Skeletal muscle satellite cell (primary cell): ENCODE measurements at regions not wholly inside any gene's neighbourhood (a gene's known extent, or its start where the extent isn't known, plus 50 kb on each side); places are given as distances from the start of the nearest gene placed in this dataset.

Experiments
- H3K27me3 ChIP-seq: 2 replicates; pipeline ENCODE4 v1.7.0; 2013; ENCODE audit warnings: low read length; ENCODE audit not compliant: control insufficient read depth, insufficient read depth
- H3K36me3 ChIP-seq: 2 replicates; pipeline ENCODE4 v1.7.0; 2013; ENCODE audit warnings: mild to moderate bottlenecking, control low read depth, low read length; ENCODE audit not compliant: insufficient read depth
- H3K4me1 ChIP-seq: 2 replicates; pipeline ENCODE4 v1.7.0; 2013; ENCODE audit warnings: low read length; ENCODE audit not compliant: control insufficient read depth, insufficient read depth
- H3K4me2 ChIP-seq: 2 replicates; pipeline ENCODE4 v1.7.0; 2013; ENCODE audit warnings: mild to moderate bottlenecking, low read length
- H3K4me3 ChIP-seq: 2 replicates; pipeline ENCODE4 v1.7.0; 2013; ENCODE audit warnings: low read length
- H3K9ac ChIP-seq: 2 replicates; pipeline ENCODE4 v1.7.0; 2013; ENCODE audit warnings: mild to moderate bottlenecking, low read depth, low read length, moderate library complexity
- H3K9me3 ChIP-seq: replicated peaks from 2 replicates; pipeline ENCODE4 v1.7.0; 2013; ENCODE audit warnings: mild to moderate bottlenecking, control low read depth, low read length

GRCh38 chr10:65291286-65291685 is 1634.5 kb upstream of the LRRTM3 start:
- no peak overlapping the region for H3K4me3 ChIP-seq
- H3K9ac ChIP-seq: no peak overlapping the region
- no peaks in the 10 kb centered on the region for H3K27me3 ChIP-seq
- no peak overlapping the region for H3K4me2 ChIP-seq
- no peaks in the 10 kb centered on the region for H3K36me3 ChIP-seq
- H3K9me3 ChIP-seq: no peaks in the 10 kb centered on the region
- peaks cover 4% of the 10 kb centered on the region for H3K4me1 ChIP-seq

- Histone ChIP-seq H3K4me1 (peaks cover 4% of the 10 kb centered on the region), H3K9ac (no peak overlapping the region), H3K36me3 (no peaks in the 10 kb centered on the region)
Observed at GRCh38 chr10:65292551-65292950, 1633.3 kb upstream of the LRRTM3 start.

GRCh38 chr10:65294329-65294728 is 1631.5 kb upstream of the LRRTM3 start:
- no peak overlapping the region for H3K4me2 ChIP-seq
- no peaks in the 10 kb centered on the region for H3K36me3 ChIP-seq

More at GRCh38 chr10:65292551-65292950, 1633.3 kb upstream of the LRRTM3 start:
- no peaks in the 10 kb centered on the region for H3K9me3 ChIP-seq
- no peaks in the 10 kb centered on the region for H3K27me3 ChIP-seq
- H3K4me2 ChIP-seq: no peak overlapping the region
- no peak overlapping the region for H3K4me3 ChIP-seq

GRCh38 chr10:65301181-65301580 is 1624.7 kb upstream of the LRRTM3 start:
- H3K27me3 ChIP-seq: no peaks in the 10 kb centered on the region
- no peak overlapping the region for H3K4me3 ChIP-seq
- H3K36me3 ChIP-seq: no peaks in the 10 kb centered on the region
- no peak overlapping the region for H3K4me2 ChIP-seq
- no peaks in the 10 kb centered on the region for H3K9me3 ChIP-seq
- no peaks in the 10 kb centered on the region for H3K4me1 ChIP-seq
- H3K9ac ChIP-seq: no peak overlapping the region

More at GRCh38 chr10:65294329-65294728, 1631.5 kb upstream of the LRRTM3 start:
- Histone ChIP-seq H3K4me1 (peaks cover 4% of the 10 kb centered on the region), H3K9me3 (no peaks in the 10 kb centered on the region), H3K27me3 (no peaks in the 10 kb centered on the region), H3K4me3 (no peak overlapping the region), H3K9ac (no peak overlapping the region)

GRCh38 chr10:65306201-65306600 is 1619.6 kb upstream of the LRRTM3 start:
- Histone ChIP-seq H3K4me2 (no peak overlapping the region), H3K9me3 (no peaks in the 10 kb centered on the region), H3K4me1 (peaks cover 3% of the 10 kb centered on the region), H3K36me3 (no peaks in the 10 kb centered on the region), H3K9ac (no peak overlapping the region), H3K27me3 (no peaks in the 10 kb centered on the region), H3K4me3 (no peak overlapping the region)

GRCh38 chr10:65312876-65313275 is 1613.0 kb upstream of the LRRTM3 start:
- Histone ChIP-seq H3K9ac (no peak overlapping the region), H3K9me3 (no peaks in the 10 kb centered on the region), H3K36me3 (no peaks in the 10 kb centered on the region), H3K27me3 (no peaks in the 10 kb centered on the region), H3K4me1 (peaks cover 16% of the 10 kb centered on the region), H3K4me2 (no peak overlapping the region), H3K4me3 (no peak overlapping the region)

GRCh38 chr10:65313406-65313805 is 1612.4 kb upstream of the LRRTM3 start:
- no peak overlapping the region for H3K9ac ChIP-seq
- H3K4me2 ChIP-seq: no peak overlapping the region
- H3K4me3 ChIP-seq: no peak overlapping the region
- no peaks in the 10 kb centered on the region for H3K27me3 ChIP-seq
- no peaks in the 10 kb centered on the region for H3K36me3 ChIP-seq
- H3K4me1 ChIP-seq: peaks cover 16% of the 10 kb centered on the region
- H3K9me3 ChIP-seq: no peaks in the 10 kb centered on the region

- Histone ChIP-seq H3K9me3 (no peaks in the 10 kb centered on the region), H3K4me2 (no peak overlapping the region), H3K4me1 (peaks cover 19% of the 10 kb centered on the region), H3K9ac (no peak overlapping the region), H3K4me3 (no peak overlapping the region), H3K27me3 (no peaks in the 10 kb centered on the region), H3K36me3 (no peaks in the 10 kb centered on the region)
Observed at GRCh38 chr10:65314253-65314652, 1611.6 kb upstream of the LRRTM3 start.

- H3K9ac ChIP-seq: no peak overlapping the region
- H3K4me3 ChIP-seq: no peak overlapping the region
Observed at GRCh38 chr10:65319493-65319892, 1606.3 kb upstream of the LRRTM3 start.

GRCh38 chr10:65320236-65321026 is 1605.4 kb upstream of the LRRTM3 start:
- H3K4me3 ChIP-seq: no peak overlapping the region
- no peak overlapping the region for H3K4me2 ChIP-seq
- no peaks in the 10 kb centered on the region for H3K9me3 ChIP-seq
- peaks cover 12% of the 10 kb centered on the region for H3K4me1 ChIP-seq
- no peaks in the 10 kb centered on the region for H3K36me3 ChIP-seq
- no peak overlapping the region for H3K9ac ChIP-seq
- no peaks in the 10 kb centered on the region for H3K27me3 ChIP-seq

More at GRCh38 chr10:65319493-65319892, 1606.3 kb upstream of the LRRTM3 start:
- Histone ChIP-seq H3K36me3 (no peaks in the 10 kb centered on the region), H3K27me3 (no peaks in the 10 kb centered on the region), H3K9me3 (no peaks in the 10 kb centered on the region), H3K4me2 (no peak overlapping the region), H3K4me1 (peaks cover 12% of the 10 kb centered on the region)

- Histone ChIP-seq H3K36me3 (no peaks in the 10 kb centered on the region), H3K9ac (no peak overlapping the region), H3K9me3 (no peaks in the 10 kb centered on the region), H3K4me1 (peaks cover 12% of the 10 kb centered on the region), H3K27me3 (no peaks in the 10 kb centered on the region), H3K4me2 (no peak overlapping the region), H3K4me3 (no peak overlapping the region)
Observed at GRCh38 chr10:65323802-65324201, 1602.0 kb upstream of the LRRTM3 start.

GRCh38 chr10:65325913-65326312 is 1599.9 kb upstream of the LRRTM3 start:
- Histone ChIP-seq H3K9me3 (no peaks in the 10 kb centered on the region), H3K4me1 (no peaks in the 10 kb centered on the region), H3K9ac (no peak overlapping the region), H3K36me3 (no peaks in the 10 kb centered on the region), H3K4me2 (no peak overlapping the region), H3K4me3 (no peak overlapping the region), H3K27me3 (no peaks in the 10 kb centered on the region)
